Skin epidermis (tissue), 12 donors: ENCODE measurements at regions not wholly inside any gene's neighbourhood (a gene's known extent, or its start where the extent isn't known, plus 50 kb on each side); places are given as distances from the start of the nearest gene placed in this dataset.

ENCODE experiments used
- H3K27ac ChIP-seq, 21 experiments: fragments of 200-600 bp; sonication (generic) in 11 of 21; one replicate each; pipeline ENCODE4 v1.5.0; 2020; ENCODE audit warnings: mild to moderate bottlenecking in 3 of 21, inconsistent platforms in 2 of 21, moderate library complexity in 2 of 21
- H3K4me3 ChIP-seq, 7 experiments: fragments of 200-600 bp; sonication (generic) in 2 of 7; one replicate each; pipeline ENCODE4 v1.5.0; 2020; ENCODE audit warnings: inconsistent platforms in 2 of 7, mild to moderate bottlenecking in 2 of 7, moderate library complexity in 1 of 7

DNA sequence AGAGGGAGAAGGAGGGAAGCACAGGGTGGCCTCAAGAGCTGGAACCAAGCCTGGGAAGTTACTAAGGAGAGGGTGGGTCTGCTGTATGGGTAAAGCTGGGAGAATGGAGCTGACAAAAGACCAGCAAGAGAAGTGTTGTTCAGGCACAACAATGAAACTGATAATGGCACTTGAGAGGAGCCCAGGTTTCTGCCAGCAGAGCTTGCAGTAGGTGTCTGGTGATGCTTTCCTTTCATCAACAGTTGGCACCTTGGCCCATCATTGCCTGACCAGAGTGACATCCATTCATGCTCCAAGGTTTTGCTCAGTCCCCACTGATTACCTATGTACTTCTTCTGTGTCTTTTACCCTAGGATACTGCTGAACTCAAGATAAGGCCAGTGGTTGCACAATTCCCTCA lies 92.9 kb upstream of the CXCR4 start:
- peak overlapping the region in 1 of 21 experiments; percentile 34 for H3K27ac ChIP-seq

DNA sequence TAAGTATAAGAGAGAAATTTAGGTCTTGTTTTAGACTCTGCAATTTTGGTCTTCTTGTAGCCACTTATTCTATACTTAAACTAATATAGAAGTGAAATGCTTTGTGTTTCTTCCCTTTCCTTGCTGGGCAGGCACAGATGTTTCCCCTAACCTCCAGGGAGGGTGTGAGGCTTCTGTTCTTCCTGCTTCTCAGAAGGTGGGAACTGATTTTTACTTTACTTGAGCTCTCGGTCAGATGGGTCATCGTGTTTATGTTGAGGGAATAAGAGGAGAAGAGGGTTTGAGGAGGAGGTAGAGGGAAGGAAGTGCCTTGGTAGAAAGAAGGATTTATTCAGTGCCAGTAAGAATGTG lies 92.5 kb upstream of the CXCR4 start:
- peak overlapping the region in 2 of 21 experiments; percentile 16 to 34 for H3K27ac ChIP-seq
- no peak overlapping the region for H3K4me3 ChIP-seq

More for the DNA sequence above, 92.9 kb upstream of the CXCR4 start:
- H3K4me3 ChIP-seq = no peak overlapping the region

DNA sequence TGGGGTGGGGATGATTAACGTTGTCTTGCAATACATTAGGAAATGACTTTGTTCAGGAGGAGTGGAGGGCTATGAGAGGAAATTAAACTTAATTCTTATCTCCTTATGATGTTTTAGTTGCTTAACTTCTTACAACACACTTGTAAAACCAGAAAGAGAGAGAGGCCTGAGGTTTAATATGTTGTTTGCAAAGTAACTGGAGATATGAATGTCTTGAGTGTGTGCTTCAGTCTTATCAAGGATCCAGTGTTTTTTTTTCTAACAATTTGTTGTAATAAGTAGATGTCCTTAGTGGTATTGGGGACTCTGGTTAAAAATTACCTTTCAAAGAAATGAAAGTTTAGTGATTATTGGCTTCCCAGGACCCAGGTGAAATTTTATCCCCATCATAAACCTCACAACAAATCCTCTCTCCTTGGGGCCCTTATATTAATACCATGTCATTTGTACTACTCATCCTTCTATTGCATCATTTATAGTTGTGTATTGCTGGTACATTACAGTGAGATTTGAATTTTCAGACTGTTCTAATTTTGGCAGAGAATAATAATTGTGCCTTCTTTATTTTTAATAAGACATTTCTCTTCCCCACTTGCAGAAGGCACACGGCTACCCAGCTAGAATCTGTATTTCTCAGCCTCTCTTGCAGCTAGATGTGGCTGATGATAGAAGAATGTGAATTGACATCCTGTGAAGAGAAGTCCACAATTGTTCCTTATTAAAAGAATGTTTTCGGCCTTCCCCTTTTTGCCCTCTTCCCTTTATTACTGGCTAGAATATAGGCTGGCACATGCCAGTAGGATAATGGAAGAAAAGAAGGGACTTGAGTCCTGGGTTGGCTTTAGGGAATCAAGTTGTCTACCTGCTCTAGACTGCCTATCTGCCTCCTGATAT lies 91.9 kb upstream of the CXCR4 start:
- H3K27ac ChIP-seq = peak overlapping the region in 1 of 21 experiments; percentile 16
- H3K4me3 ChIP-seq = no peak overlapping the region

DNA sequence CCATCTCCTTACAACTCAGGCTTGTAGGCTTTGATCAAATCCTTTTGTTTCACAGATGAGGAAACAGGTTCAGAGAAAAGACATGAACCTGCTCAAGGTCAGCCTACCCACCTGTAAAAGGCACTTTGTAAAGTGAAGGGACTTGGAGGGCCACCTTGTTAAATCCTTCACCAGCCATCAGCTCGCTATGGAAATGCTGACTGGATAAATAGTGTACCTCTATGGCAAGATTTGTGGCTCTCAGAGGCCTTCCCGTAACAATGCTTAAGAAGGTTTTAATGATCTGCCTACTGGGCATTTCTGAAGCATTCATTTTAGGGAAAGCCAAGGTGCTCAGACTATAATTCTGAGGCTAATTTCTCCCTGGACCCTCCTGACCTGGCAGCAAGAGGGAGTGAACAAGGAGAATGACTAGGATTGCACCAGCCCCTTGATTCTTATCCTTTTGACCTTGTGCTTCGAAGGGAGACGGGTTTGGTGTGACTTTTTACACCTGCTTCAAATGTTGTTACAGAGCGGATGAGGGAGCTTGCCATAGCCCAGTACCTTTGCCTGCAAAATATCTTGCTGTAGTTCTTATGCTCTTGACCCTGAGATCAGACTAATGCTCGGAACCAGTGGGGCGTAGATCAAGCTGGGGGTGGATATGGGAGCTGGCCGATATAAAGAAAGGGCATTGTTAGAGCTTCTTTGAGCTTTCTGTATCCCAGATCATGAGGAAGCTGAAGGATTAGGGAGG lies 90.9 kb upstream of the CXCR4 start:
- no peak overlapping the region for H3K27ac ChIP-seq

DNA sequence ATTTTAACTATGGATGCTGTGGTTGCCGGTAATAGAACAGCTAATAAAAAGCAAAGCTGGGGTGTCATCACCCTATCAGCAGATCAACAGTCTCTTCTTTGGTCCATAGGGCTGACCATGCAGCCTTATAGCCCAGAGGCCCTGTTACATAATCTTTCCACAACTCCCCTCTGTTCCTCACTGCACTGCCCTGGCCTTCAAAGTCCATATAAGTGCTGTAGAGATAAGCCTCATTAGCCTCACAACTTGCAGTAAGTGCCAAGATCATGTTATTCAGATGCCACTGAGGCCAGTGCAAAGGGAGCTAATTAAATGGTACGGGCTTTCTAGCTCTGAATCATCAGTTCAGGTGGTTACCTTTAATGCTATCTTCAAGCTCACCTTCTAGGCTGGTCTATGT lies 89.7 kb upstream of the CXCR4 start:
- Histone ChIP-seq H3K4me3 (no peak overlapping the region), H3K27ac (peak overlapping the region in 2 of 21 experiments; percentile 17 to 19)

More for the DNA sequence above, 90.9 kb upstream of the CXCR4 start:
- H3K4me3 ChIP-seq = no peak overlapping the region

DNA sequence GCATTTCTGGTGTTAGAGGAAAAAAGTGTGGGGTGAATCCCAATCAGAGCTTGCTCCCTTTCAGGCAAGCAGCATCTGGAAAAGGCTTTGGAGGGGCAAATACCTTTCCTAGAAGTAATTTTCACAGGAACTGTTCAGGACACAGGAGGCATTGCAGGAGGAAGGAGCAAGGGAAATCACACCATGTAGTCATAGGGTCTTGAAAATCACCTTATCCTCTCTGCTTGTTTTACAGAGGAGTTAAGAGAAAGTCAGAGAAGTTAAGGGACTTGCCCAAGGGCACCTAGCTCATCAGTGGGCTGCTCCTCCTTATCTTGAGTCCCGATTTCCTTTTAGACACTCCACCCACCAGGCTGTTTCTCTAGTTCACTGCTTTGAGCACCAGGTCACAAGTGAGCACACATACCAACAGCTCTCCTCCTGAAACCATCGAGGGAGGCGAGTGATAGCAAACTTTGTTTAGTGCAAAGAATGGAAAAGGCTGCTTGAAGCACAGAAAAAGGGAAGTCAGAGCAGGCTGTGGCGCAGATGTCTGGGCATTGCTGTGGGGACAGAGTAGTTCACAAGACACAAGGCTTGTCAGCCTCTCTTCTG lies 89.2 kb upstream of the CXCR4 start:
- H3K27ac ChIP-seq = peak overlapping the region in 4 of 21 experiments; percentile 17 to 52 (median 24)
- H3K4me3 ChIP-seq = no peak overlapping the region

DNA sequence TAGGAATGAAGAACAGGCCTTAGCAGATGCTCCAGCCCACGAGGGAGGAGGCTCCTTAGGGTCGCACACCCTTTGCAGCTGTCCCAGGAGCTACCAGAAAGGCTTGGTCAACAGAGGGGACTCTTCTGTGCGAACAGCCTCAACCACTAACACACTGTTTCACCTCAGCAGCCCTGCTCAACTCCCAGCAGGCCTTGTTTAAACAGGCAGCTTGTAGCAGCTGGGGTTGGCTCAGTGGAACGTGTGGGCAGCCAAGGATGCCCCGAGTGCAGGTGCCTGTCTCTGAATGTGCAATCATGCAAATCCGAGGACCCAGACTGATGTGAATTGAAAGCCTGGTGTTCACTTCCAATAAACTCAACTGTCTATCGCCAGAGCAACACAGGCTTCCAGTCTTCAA lies 88.7 kb upstream of the CXCR4 start:
- Histone ChIP-seq H3K4me3 (no peak overlapping the region), H3K27ac (peak overlapping the region in 3 of 21 experiments; percentile 16 to 52 (median 19))

DNA sequence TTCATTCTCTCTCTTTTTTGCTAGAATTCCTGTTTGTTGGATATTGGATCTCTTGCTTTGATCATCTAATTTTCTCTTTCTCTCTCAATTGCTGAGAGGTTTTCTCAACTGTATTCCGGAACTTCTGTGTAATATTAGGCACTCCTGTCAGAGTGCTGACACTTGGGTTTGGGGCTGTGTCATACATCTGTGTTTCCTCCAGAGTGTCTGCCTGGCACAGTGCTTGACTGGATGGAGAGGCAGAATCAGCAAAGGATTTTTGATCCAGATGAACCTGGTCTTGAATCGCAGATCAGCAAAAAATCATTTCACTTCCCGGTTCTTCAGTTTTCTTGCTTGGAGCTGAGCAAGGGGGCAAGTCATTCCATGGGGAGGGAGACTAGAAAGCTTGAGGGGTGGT lies 87.7 kb upstream of the CXCR4 start:
- peak overlapping the region in 1 of 21 experiments; percentile 8 for H3K27ac ChIP-seq

DNA sequence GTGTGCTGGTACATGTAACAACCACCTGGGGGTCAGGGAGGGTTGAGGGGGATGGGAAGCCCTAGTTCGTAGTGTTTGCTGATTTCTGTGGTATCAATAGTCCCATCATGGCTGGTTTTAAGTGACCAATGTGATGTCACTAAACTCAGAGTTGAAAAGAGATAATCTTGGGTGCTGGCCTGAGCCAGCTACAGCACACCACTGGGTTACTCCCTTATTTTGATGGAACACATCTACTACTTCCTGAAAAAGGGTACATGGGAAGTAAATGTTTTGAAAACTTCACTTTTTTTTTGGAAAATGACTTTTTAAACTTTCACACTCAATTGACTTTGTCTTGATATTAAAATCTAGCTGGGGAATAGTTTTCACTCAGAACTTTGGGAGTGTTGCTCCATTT lies 87.0 kb upstream of the CXCR4 start:
- H3K27ac ChIP-seq = no peak overlapping the region
- no peak overlapping the region for H3K4me3 ChIP-seq

More for the DNA sequence above, 87.7 kb upstream of the CXCR4 start:
- H3K4me3 ChIP-seq = no peak overlapping the region

DNA sequence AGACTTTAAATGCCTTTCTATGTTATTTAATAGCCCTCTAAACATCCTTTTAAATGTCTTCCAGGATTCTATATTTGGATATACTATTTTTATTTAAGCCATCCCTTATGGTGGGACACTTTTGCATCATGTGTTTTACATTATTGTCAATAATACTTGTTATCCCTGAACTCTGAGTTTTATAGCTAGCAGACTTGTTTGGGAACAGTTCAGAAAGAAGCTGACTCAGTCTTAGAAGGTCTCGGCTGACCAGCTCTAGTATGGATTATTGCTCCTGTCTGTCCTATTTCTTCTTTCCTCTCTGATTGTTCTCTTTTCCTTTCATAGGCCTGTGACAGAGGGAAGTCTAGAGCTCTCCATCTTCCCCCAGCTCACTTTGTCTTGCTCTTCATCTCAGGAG lies 77.3 kb upstream of the CXCR4 start:
- H3K27ac ChIP-seq = no peak overlapping the region
- no peak overlapping the region for H3K4me3 ChIP-seq

DNA sequence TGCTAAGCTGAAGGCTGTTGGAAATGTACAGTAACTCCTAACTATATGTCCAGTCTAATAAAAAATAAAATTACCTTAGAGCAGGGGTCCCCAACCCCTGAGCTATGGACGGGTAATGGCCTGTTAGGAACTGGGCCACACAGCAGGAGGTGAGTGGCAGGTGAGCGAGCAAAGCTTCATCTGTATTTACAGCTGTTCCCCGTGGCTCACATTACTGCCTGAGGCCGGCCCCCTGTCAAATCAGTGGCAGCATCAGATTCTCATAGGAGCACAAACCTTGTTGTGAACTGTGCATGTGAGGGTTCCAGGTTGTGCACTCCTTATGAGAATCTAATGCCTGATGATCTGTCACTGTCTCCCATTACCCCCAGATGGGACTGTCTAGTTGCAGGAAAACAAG lies 73.1 kb upstream of the CXCR4 start:
- Histone ChIP-seq H3K27ac (no peak overlapping the region), H3K4me3 (no peak overlapping the region)

DNA sequence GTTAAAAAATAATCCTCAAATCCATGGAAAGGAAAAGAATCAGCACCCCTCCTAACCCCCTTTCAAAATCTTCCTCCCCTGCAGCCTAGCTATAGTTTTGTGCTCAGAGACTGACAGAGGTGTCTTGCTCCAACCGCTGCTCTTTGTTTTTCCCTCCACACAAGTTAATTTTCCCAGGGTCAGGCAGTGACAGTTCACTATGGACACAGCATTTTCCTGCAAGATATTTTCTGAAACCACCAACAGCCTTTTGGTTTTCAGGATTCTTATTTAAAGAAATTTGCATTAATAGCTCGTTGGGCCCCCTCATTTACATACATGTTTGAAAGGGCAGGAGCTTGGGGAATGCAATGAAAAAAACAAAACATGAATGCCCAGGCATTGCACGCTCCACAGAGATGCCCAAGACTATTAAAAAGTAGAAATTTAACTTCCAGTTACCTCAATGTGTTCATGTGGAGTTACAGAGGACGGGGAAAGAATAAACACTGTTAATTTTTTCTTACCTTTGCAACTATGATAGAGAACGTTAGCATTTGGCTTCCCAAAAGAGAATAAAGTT lies 71.4 kb upstream of the CXCR4 start:
- no peak overlapping the region for H3K27ac ChIP-seq
- no peak overlapping the region for H3K4me3 ChIP-seq

DNA sequence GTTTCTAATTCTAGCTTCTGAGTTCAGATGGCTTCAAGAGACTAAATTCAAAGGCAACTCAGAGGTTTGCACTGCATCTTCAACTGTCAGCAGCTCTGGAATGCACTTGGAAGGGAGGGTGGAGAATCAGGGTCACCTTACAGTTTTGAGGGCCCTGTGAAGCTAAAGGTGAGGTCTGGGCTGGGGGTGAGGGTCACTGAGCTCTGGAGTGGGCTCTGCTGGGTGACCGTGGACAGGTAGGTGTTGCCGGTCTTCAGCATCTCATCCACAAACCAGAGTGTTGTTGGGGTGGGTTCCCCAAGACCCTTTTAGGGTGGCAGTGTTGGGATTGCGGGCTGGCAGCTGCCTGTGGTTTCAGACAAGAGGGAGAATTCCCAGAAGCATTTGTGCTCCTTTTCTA lies 70.1 kb upstream of the CXCR4 start:
- Histone ChIP-seq H3K4me3 (no peak overlapping the region), H3K27ac (no peak overlapping the region)

DNA sequence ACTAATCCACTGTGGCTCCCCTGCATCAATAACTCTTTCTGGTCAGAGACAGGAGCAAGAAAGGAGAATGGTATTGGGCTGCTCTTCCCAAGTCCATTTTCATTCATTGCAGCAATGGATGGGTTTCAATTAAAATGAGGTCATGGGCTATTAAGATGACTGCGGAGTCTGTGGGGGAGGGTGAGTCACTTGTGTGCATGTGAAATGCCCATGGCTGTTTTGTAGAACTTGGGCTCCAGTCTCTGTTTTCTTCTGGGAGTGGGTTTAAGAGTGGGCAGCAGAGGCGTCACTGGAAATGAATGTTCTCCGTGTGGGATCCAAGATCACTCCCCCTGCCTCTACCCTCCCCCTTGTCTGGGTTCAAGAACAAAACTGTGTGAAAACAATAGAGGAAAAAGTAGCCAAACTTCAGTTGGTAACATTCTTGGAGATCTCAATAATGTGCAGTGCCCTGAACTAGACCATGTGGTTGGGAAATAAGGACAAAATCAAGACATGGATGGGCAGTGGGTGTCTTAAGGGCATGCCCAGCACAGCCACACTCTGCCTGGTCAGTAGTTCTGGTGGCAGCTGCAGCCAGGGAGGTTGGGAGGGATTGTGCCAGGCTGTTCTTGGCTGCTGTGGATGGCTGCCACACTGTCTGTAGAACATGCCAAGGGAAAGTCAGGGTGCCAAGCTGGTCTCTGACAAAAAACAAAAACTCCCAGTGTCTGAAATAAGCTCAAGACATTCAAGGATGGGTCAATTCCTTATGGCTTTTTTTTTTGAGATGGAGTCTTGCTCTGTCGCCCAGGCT lies 68.2 kb upstream of the CXCR4 start:
- H3K27ac ChIP-seq = no peak overlapping the region
- no peak overlapping the region for H3K4me3 ChIP-seq

DNA sequence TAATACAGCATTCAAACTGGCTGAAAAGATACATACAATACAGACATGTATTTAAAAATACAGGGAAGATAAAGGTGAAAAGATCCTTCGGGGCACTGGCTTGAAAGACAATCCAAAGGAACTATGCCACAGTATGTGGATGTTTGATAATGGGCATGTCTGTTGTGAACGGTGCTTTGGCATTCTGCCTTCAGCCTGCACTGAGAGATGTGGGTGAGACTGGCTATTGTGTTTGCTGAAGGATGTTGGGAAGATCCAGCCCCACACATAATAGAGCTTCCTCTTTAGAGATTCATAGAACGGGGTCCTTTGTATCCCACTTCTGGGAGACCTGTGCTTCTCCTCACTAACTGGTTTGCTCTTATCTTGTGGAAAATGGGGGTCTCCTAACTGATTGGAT lies 65.1 kb upstream of the CXCR4 start:
- Histone ChIP-seq H3K4me3 (no peak overlapping the region), H3K27ac (no peak overlapping the region)

DNA sequence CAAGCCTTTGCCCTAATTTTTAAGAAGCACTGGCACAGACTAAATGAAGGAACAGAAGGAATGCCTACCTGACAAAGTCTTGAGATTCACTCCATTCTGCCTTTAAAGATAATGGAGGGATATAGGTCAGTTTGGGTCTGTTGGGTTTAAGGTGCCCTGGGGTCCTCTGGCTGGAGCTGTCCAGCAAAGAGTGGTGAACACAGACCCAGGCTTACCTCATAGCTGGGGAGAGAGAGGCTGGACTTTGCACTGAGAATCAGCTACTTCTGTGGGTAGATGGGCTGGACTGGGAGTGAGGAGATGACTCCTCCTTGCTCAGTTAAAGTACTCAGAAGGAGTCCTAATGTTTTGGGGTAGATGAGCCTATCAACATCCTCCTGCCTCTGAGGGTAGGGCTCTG lies 64.4 kb upstream of the CXCR4 start:
- Histone ChIP-seq H3K4me3 (no peak overlapping the region), H3K27ac (no peak overlapping the region)

DNA sequence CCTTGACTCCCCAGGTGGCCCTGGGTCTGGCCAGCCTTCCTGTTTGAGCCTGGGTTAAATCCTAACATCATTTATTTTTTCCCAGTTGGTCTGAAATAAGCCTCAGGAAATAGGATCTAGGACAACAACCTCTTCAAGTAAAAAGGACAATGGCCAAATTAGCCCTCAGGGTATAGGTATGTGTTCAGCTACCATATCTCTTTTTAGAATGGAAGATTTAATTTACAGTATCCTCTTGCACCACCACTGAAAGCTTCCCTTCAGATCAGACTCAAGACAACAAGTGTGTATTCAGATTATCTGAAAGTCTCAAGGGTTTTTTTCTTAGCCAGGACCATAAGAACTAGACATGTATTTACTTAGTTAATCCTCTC lies 61.6 kb upstream of the CXCR4 start:
- no peak overlapping the region for H3K4me3 ChIP-seq

DNA sequence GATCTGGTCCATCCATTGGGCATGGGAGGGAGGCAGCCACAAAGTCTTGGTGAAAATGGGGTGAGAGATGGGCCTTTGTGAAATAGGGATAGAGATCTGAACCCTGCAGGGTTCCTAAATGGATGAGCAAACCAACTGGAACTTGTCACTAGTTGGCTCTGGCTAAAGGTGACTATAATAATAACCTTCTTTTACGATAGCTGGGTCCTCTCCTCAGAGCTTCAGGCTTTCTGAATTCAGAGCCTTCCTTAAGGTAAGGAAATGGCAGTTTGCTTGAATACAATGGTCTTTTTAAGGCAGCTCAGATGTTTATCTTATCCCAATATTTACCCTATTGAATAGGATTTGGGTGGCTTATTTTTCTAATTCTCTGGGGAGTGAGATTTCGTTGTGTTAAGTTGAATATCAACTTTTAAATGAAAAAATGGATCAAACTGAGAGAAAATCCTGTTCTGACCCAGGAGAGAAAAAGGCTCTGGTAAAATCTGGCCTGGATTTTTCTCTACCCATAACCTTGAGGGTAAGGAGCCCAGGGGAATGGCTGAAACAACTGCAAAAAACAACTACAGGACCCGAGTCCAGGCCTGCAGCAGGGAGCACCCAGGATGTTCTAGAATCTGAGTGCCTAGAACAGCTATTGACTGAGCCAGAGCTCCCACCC lies 61.1 kb upstream of the CXCR4 start:
- H3K27ac ChIP-seq = no peak overlapping the region
- H3K4me3 ChIP-seq = no peak overlapping the region

More for the DNA sequence above, 61.6 kb upstream of the CXCR4 start:
- H3K27ac ChIP-seq = no peak overlapping the region

DNA sequence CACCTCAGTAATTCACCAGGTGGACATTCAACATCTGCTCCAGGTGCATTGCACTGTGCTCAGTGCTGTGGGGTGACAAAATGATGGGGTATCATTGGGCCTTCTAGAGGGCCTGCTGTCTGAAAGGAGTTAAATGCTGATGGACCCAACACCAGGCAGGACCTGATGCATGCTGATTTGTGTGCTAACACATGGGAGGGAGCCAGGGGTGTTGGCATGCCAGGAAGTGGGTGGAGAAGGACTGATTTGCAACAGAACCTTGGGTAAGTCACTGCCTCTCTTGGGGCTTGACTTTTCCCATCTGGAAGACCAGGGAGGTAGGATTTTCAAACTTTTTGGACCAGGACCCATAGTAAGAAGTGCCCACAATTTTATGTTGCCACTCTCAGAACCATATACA lies 57.9 kb upstream of the CXCR4 start:
- Histone ChIP-seq H3K27ac (no peak overlapping the region), H3K4me3 (no peak overlapping the region)
